ENCODE measurements at regions not wholly inside any gene's neighbourhood (a gene's known extent, or its start where the extent isn't known, plus 50 kb on each side); places are given as distances from the start of the nearest gene placed in this dataset.

GRCh38 chr1:73953586-73953985, 244.4 kb downstream of the LRRIQ3 start:
- Histone ChIP-seq H3K4me3 (ENCODE audit: low read length) (no peak overlapping the region), H3K4me1 (ENCODE audit: control insufficient read depth, insufficient read depth, low read length) (no peaks in the 10 kb centered on the region), H3K9ac (ENCODE audit: low read depth, low read length) (no peak overlapping the region), H3K9me3 (replicated peaks; ENCODE audit: low read length) (no peaks in the 10 kb centered on the region), H3K36me3 (ENCODE audit: insufficient read depth, low read length) (no peaks in the 10 kb centered on the region), H3K27me3 (ENCODE audit: control insufficient read depth, insufficient read depth, low read length) (no peaks in the 10 kb centered on the region), H3K4me2 (ENCODE audit: low read length) (no peak overlapping the region)

GRCh38 chr1:73953186-73953585, 244.8 kb downstream of the LRRIQ3 start:
- Histone ChIP-seq H3K4me2 (ENCODE audit: low read length) (no peak overlapping the region), H3K27me3 (ENCODE audit: control insufficient read depth, insufficient read depth, low read length) (no peaks in the 10 kb centered on the region)

GRCh38 chr1:73948055-73948454, 249.9 kb downstream of the LRRIQ3 start:
- Histone ChIP-seq H3K9me3 (replicated peaks; ENCODE audit: low read length) (peaks cover 3% of the 10 kb centered on the region), H3K9ac (ENCODE audit: low read depth, low read length) (no peak overlapping the region), H3K4me3 (ENCODE audit: low read length) (no peak overlapping the region), H3K36me3 (ENCODE audit: insufficient read depth, low read length) (no peaks in the 10 kb centered on the region), H3K4me1 (ENCODE audit: control insufficient read depth, insufficient read depth, low read length) (no peaks in the 10 kb centered on the region), H3K27me3 (ENCODE audit: control insufficient read depth, insufficient read depth, low read length) (no peaks in the 10 kb centered on the region), H3K4me2 (ENCODE audit: low read length) (no peak overlapping the region)

More at GRCh38 chr1:73953186-73953585, 244.8 kb downstream of the LRRIQ3 start:
- H3K4me3 ChIP-seq (ENCODE audit: low read length), result no peak overlapping the region
- H3K4me1 ChIP-seq (ENCODE audit: control insufficient read depth, insufficient read depth, low read length), result no peaks in the 10 kb centered on the region
- H3K9me3 ChIP-seq (replicated peaks; ENCODE audit: low read length), result no peaks in the 10 kb centered on the region
- no peak overlapping the region for H3K9ac ChIP-seq (ENCODE audit: low read depth, low read length)
- H3K36me3 ChIP-seq (ENCODE audit: insufficient read depth, low read length), result no peaks in the 10 kb centered on the region

- Histone ChIP-seq H3K9ac (ENCODE audit: low read depth, low read length) (no peak overlapping the region), H3K9me3 (replicated peaks; ENCODE audit: low read length) (peaks cover 3% of the 10 kb centered on the region), H3K4me1 (ENCODE audit: control insufficient read depth, insufficient read depth, low read length) (no peaks in the 10 kb centered on the region), H3K27me3 (ENCODE audit: control insufficient read depth, insufficient read depth, low read length) (no peaks in the 10 kb centered on the region), H3K4me3 (ENCODE audit: low read length) (no peak overlapping the region), H3K36me3 (ENCODE audit: insufficient read depth, low read length) (no peaks in the 10 kb centered on the region), H3K4me2 (ENCODE audit: low read length) (no peak overlapping the region)
These were observed 251.0 kb downstream of the LRRIQ3 start for GRCh38 chr1:73947009-73947408.

- H3K4me1 ChIP-seq (ENCODE audit: control insufficient read depth, insufficient read depth, low read length), result no peaks in the 10 kb centered on the region
- peaks cover 3% of the 10 kb centered on the region for H3K9me3 ChIP-seq (replicated peaks; ENCODE audit: low read length)
- H3K36me3 ChIP-seq (ENCODE audit: insufficient read depth, low read length), result no peaks in the 10 kb centered on the region
- H3K9ac ChIP-seq (ENCODE audit: low read depth, low read length), result no peak overlapping the region
- H3K4me2 ChIP-seq (ENCODE audit: low read length), result no peak overlapping the region
- H3K4me3 ChIP-seq (ENCODE audit: low read length), result no peak overlapping the region
- H3K27me3 ChIP-seq (ENCODE audit: control insufficient read depth, insufficient read depth, low read length), result no peaks in the 10 kb centered on the region
These were observed 254.7 kb downstream of the LRRIQ3 start for GRCh38 chr1:73943270-73943669.

- H3K9me3 ChIP-seq (replicated peaks; ENCODE audit: low read length), result no peaks in the 10 kb centered on the region
- no peak overlapping the region for H3K9ac ChIP-seq (ENCODE audit: low read depth, low read length)
- H3K4me1 ChIP-seq (ENCODE audit: control insufficient read depth, insufficient read depth, low read length), result no peaks in the 10 kb centered on the region
- no peaks in the 10 kb centered on the region for H3K36me3 ChIP-seq (ENCODE audit: insufficient read depth, low read length)
- no peak overlapping the region for H3K4me2 ChIP-seq (ENCODE audit: low read length)
- H3K4me3 ChIP-seq (ENCODE audit: low read length), result no peak overlapping the region
- no peaks in the 10 kb centered on the region for H3K27me3 ChIP-seq (ENCODE audit: control insufficient read depth, insufficient read depth, low read length)
These were observed 267.7 kb downstream of the LRRIQ3 start for GRCh38 chr1:73930293-73930692.

- Histone ChIP-seq H3K27me3 (ENCODE audit: control insufficient read depth, insufficient read depth, low read length) (no peaks in the 10 kb centered on the region), H3K9ac (ENCODE audit: low read depth, low read length) (no peak overlapping the region), H3K9me3 (replicated peaks; ENCODE audit: low read length) (peaks cover 3% of the 10 kb centered on the region), H3K4me2 (ENCODE audit: low read length) (no peak overlapping the region), H3K36me3 (ENCODE audit: insufficient read depth, low read length) (no peaks in the 10 kb centered on the region), H3K4me1 (ENCODE audit: control insufficient read depth, insufficient read depth, low read length) (no peaks in the 10 kb centered on the region), H3K4me3 (ENCODE audit: low read length) (no peak overlapping the region)
These were observed 283.0 kb downstream of the LRRIQ3 start for GRCh38 chr1:73914951-73915350.

- H3K9me3 ChIP-seq (replicated peaks; ENCODE audit: low read length), result peaks cover 3% of the 10 kb centered on the region
- H3K36me3 ChIP-seq (ENCODE audit: insufficient read depth, low read length), result no peaks in the 10 kb centered on the region
- H3K4me2 ChIP-seq (ENCODE audit: low read length), result no peak overlapping the region
- H3K4me1 ChIP-seq (ENCODE audit: control insufficient read depth, insufficient read depth, low read length), result no peaks in the 10 kb centered on the region
- H3K27me3 ChIP-seq (ENCODE audit: control insufficient read depth, insufficient read depth, low read length), result no peaks in the 10 kb centered on the region
- H3K9ac ChIP-seq (ENCODE audit: low read depth, low read length), result no peak overlapping the region
- H3K4me3 ChIP-seq (ENCODE audit: low read length), result no peak overlapping the region
These were observed 285.0 kb downstream of the LRRIQ3 start for GRCh38 chr1:73913025-73913424.

- H3K36me3 ChIP-seq (ENCODE audit: insufficient read depth, low read length), result no peaks in the 10 kb centered on the region
- no peak overlapping the region for H3K4me3 ChIP-seq (ENCODE audit: low read length)
- H3K27me3 ChIP-seq (ENCODE audit: control insufficient read depth, insufficient read depth, low read length), result no peaks in the 10 kb centered on the region
- peaks cover 3% of the 10 kb centered on the region for H3K9me3 ChIP-seq (replicated peaks; ENCODE audit: low read length)
- no peak overlapping the region for H3K9ac ChIP-seq (ENCODE audit: low read depth, low read length)
- H3K4me1 ChIP-seq (ENCODE audit: control insufficient read depth, insufficient read depth, low read length), result no peaks in the 10 kb centered on the region
- no peak overlapping the region for H3K4me2 ChIP-seq (ENCODE audit: low read length)
These were observed 286.1 kb downstream of the LRRIQ3 start for GRCh38 chr1:73911849-73912248.

- Histone ChIP-seq H3K9me3 (replicated peaks; ENCODE audit: low read length) (peaks cover 3% of the 10 kb centered on the region), H3K4me1 (ENCODE audit: control insufficient read depth, insufficient read depth, low read length) (no peaks in the 10 kb centered on the region), H3K4me3 (ENCODE audit: low read length) (no peak overlapping the region), H3K4me2 (ENCODE audit: low read length) (no peak overlapping the region), H3K36me3 (ENCODE audit: insufficient read depth, low read length) (no peaks in the 10 kb centered on the region), H3K27me3 (ENCODE audit: control insufficient read depth, insufficient read depth, low read length) (no peaks in the 10 kb centered on the region), H3K9ac (ENCODE audit: low read depth, low read length) (no peak overlapping the region)
These were observed 287.5 kb downstream of the LRRIQ3 start for GRCh38 chr1:73910466-73910865.

GRCh38 chr1:73910062-73910461, 287.9 kb downstream of the LRRIQ3 start:
- H3K36me3 ChIP-seq (ENCODE audit: insufficient read depth, low read length), result no peaks in the 10 kb centered on the region
- no peak overlapping the region for H3K4me2 ChIP-seq (ENCODE audit: low read length)
- H3K4me3 ChIP-seq (ENCODE audit: low read length), result no peak overlapping the region
- no peaks in the 10 kb centered on the region for H3K4me1 ChIP-seq (ENCODE audit: control insufficient read depth, insufficient read depth, low read length)
- H3K27me3 ChIP-seq (ENCODE audit: control insufficient read depth, insufficient read depth, low read length), result no peaks in the 10 kb centered on the region
- H3K9ac ChIP-seq (ENCODE audit: low read depth, low read length), result no peak overlapping the region
- H3K9me3 ChIP-seq (replicated peaks; ENCODE audit: low read length), result peaks cover 3% of the 10 kb centered on the region

- H3K4me1 ChIP-seq (ENCODE audit: control insufficient read depth, insufficient read depth, low read length), result no peaks in the 10 kb centered on the region
- peaks cover 3% of the 10 kb centered on the region for H3K9me3 ChIP-seq (replicated peaks; ENCODE audit: low read length)
- H3K9ac ChIP-seq (ENCODE audit: low read depth, low read length), result no peak overlapping the region
- no peaks in the 10 kb centered on the region for H3K36me3 ChIP-seq (ENCODE audit: insufficient read depth, low read length)
- H3K4me2 ChIP-seq (ENCODE audit: low read length), result no peak overlapping the region
- no peaks in the 10 kb centered on the region for H3K27me3 ChIP-seq (ENCODE audit: control insufficient read depth, insufficient read depth, low read length)
- H3K4me3 ChIP-seq (ENCODE audit: low read length), result no peak overlapping the region
These were observed 288.9 kb downstream of the LRRIQ3 start for GRCh38 chr1:73909043-73909562.
